Stimulated activated naive CD8-positive, alpha-beta T cell treated with anti-CD3 and anti-CD28 coated beads, Interleukin-15, Interleukin-2, amounts not matched to agents 100 ng/mL and 50 ng/mL, for 24 hours (primary cell): ENCODE measurements at regions not wholly inside any gene's neighbourhood (a gene's known extent, or its start where the extent isn't known, plus 50 kb on each side); places are given as distances from the start of the nearest gene placed in this dataset.
"Not testable (repeated sequence)": the region's sequence is repeated elsewhere in the genome, so short reads cannot be mapped to it uniquely, and the experiment has no call there.

Source experiments
- H3K27ac Mint-ChIP-seq: one replicate; pipeline ENCODE4 v1.8.0; 2021; ENCODE audit warnings: mild to moderate bottlenecking, mixed read lengths
- H3K27me3 Mint-ChIP-seq: one replicate; pipeline ENCODE4 v1.8.0; 2021; ENCODE audit warnings: mixed read lengths
- H3K36me3 Mint-ChIP-seq: one replicate; pipeline ENCODE4 v1.8.0; 2021; ENCODE audit warnings: low read depth, mixed read lengths
- H3K4me1 Mint-ChIP-seq: one replicate; pipeline ENCODE4 v1.8.0; 2021; ENCODE audit warnings: low read depth, mixed read lengths
- H3K4me3 Mint-ChIP-seq: one replicate; pipeline ENCODE4 v1.8.0; 2021; ENCODE audit warnings: mild to moderate bottlenecking, mixed read lengths
- H3K9me3 Mint-ChIP-seq: one replicate; pipeline ENCODE4 v1.8.0; 2021; ENCODE audit warnings: mixed read lengths

DNA sequence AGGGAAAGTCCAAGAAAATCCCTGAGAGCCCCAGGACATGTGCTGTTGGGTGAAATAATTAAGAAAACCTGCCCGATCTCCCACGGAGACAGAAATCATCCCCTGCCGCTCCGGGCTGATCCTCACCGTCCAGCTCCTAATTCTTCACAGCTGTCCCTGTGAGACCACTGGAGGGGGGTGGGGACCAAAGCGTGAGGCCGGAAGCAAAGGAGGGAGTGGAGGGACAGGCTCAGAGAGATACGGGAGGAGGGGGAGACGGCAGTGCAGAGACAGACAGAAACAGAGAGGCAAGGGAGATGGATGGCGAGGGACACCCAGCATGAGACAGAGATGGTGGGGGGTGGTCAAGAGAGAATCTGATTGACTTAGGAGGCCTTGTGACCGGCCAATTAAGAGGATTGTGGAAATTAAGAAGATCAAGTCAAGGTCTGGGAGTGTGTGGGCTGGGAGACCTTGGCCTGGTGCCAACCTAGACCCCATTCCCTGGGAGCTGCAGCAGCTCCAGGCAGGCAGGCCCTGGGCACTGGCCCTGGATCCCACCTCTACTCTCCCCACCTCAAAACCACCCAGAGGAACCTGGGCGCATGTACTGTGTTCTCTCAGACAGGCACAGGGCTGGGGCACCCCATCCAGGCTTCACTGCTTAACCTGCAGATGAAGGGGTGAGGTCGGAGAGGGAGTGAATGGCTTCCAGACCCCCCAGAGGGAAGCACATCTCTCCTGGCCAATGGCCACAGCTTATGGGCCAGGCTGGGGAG, 113.2 kb upstream of the ALDH1A3 start:
- Mint-ChIP-seq H3K9me3 (no peaks in the 10 kb centered on the region), H3K36me3 (no peaks in the 10 kb centered on the region), H3K27ac (no peak overlapping the region), H3K27me3 (peaks cover 7% of the 10 kb centered on the region), H3K4me3 (no peak overlapping the region), H3K4me1 (no peaks in the 10 kb centered on the region)

DNA sequence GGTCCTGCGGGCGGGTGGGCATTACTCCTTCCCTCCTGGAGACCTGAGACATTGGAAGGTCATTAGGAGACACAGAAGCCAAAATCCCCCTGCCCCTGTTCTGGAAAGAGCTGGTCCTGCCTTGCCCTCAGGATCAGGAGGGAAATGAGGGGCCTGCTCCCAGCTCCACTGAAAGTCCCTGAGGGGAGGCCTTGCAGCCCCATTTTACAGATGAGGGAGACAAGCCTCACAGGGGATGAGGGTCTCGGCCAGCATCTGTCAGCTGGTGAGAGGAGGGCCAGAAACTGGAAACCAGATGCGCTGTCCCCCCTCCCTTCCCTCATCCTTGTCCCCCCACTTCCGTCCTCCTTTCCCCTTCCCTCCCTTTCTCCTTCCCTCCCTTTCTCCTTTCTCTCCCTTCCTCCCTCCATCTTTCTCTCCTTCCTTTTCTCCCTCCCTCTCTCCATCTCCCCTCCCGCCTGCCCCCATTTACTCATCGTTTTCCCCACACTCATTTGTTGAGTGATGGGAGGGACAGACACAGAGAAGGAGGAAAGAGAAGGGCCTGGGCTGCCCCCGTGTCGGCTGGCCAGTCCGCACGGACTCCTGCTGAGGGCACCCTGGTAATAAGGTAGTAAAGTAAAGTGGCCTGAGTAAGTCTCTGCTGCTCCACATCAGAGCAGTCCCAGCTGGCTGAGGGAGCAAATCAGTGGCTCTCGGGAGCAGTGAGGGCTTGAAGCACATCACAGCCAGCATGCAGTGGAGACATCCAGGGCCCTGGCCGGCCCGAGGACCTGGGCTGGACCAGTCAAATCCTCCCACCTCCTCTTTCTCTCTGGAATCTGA, 112.4 kb upstream of the ALDH1A3 start:
- Mint-ChIP-seq H3K27me3 (peaks cover 4% of the 10 kb centered on the region), H3K9me3 (no peaks in the 10 kb centered on the region), H3K36me3 (no peaks in the 10 kb centered on the region), H3K4me3 (no peak overlapping the region), H3K27ac (no peak overlapping the region), H3K4me1 (no peaks in the 10 kb centered on the region)

DNA sequence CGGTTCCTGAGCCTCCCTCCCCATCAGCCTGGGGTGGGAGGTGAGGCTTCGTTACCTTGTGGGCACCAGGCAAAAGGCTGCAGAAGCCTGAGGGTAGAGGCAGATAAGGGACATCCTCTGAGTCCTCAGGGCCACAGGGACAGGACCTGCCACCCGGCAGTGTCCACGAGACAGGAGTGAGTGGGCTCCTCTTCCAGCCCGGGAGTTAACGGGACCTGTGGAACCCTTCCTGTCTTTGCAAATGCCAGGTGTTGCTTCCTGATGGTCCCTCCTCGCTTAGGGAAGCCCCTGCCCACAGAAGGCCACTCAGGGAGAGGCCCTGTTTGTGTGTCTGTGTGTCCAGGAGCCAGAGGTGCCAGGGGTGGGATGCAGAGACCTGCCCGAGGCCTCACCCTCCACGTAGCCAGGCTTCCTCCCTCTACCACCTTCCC, 111.1 kb upstream of the ALDH1A3 start:
- Mint-ChIP-seq H3K36me3 (no peaks in the 10 kb centered on the region), H3K4me1 (no peaks in the 10 kb centered on the region), H3K27me3 (peaks cover 4% of the 10 kb centered on the region), H3K4me3 (no peak overlapping the region), H3K27ac (no peak overlapping the region), H3K9me3 (no peaks in the 10 kb centered on the region)

DNA sequence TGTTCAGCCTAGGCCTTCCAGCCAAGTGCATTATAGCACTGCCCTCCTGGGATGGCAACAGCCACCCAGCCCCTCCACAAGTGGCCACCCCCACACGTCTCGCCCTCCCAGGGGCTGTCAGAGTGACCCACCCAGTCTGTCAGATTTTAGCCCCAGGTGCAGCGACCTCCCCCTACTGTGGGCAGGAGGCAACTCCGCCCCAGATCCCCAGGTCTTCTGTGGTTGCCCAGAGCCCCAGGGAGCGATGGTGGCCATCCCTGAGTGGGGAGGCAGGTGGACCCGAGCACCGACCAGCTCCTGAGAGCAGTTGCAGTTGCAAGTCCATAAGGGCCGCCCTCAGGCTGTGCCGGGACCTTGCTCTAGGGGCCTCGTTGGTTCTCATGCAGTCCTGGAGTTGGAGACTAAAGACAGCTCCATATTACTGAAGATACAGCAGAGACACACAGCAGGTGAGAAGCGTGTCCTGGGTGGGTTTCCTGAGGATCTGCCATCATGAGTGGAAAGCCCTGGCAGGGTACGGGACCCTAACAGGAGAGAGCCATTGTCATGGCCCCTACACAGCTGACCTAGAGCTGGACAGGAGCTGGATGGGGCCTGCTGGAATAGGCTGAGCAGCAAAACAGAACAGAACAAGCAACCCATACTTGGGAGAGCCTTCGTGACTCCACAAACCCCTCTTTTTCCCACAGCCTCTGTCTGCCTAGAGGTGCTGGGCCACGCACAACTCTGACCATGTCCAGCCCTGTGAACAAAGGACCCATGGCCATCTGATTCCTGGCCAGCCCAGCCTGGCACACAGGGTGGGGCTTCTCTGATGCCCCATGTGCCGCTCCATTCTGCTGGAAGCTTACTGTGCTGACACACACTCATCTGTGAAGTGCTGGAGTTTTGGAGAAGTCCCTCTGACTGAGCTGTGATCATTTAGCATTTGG, 110.3 kb upstream of the ALDH1A3 start:
- H3K27me3 Mint-ChIP-seq: peaks cover 4% of the 10 kb centered on the region
- no peak overlapping the region for H3K4me3 Mint-ChIP-seq
- no peaks in the 10 kb centered on the region for H3K4me1 Mint-ChIP-seq
- no peak overlapping the region for H3K27ac Mint-ChIP-seq
- no peaks in the 10 kb centered on the region for H3K36me3 Mint-ChIP-seq
- no peaks in the 10 kb centered on the region for H3K9me3 Mint-ChIP-seq

DNA sequence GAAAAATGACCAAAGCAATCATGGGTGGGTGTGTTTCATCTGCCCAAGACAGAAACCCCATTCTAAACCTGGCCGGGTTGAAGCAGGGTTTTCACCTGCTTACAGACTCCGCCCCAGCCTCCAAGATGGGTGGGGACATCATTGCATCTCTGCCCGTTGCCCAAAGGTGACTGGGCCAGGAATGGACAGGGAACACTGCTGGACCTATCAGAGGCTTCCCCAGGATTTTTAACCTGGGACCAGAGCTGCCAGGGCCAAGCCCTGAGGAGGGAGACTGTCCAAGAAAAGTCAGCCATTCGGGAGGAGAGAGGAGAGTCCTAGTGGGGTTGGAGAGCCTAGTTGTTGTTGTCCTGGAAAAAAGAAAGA, 109.7 kb upstream of the ALDH1A3 start:
- no peaks in the 10 kb centered on the region for H3K4me1 Mint-ChIP-seq
- H3K27me3 Mint-ChIP-seq: peaks cover 4% of the 10 kb centered on the region
- no peak overlapping the region for H3K4me3 Mint-ChIP-seq
- no peak overlapping the region for H3K27ac Mint-ChIP-seq
- no peaks in the 10 kb centered on the region for H3K9me3 Mint-ChIP-seq
- H3K36me3 Mint-ChIP-seq: no peaks in the 10 kb centered on the region

DNA sequence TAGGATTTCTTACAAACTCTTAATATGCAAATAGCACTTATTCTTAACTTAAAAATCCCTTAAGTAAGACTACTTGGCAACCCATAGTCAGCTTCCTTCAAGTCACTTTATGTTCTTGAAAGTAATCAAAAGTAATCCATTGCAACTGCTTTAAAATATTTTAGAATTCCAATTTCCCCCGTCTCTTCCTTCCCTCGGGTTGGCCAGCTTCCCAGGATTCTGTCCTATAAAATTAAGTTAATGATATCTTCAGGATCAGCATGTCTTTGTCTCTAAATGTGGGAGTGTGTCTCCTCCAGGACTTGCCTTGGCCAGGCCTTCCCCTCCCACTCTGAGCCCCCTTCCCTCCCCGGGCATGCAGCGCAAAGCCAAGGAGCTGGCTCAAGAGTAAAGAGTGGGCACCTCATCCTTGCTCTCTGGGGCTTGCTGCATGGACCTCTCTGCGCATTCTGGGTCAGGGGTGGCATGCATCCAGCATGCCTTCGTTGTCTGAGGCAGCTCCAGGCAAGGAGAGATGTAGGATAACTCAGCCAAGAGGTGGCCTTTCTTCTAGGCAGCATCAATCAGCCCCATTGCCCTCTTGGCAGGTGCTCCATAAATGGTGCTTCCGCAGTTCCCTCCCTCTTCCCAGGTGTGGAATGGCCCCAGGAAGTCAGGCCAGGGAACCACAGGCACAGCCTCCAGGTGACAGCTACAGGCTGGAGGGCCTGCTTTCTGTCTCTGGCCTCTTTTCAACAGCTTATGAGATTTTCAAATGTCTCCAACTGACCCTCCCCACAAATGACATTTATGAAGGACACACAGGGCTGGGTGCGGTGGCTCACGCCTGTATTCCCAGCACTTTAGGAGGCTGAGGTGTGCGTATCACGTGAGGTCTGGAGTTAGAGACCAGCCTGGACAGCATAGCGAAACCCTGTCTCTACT, 108.7 kb upstream of the ALDH1A3 start:
- Mint-ChIP-seq H3K27me3 (peaks cover 4% of the 10 kb centered on the region), H3K27ac (no peak overlapping the region), H3K4me1 (no peaks in the 10 kb centered on the region), H3K4me3 (no peak overlapping the region), H3K36me3 (no peaks in the 10 kb centered on the region), H3K9me3 (no peaks in the 10 kb centered on the region)

DNA sequence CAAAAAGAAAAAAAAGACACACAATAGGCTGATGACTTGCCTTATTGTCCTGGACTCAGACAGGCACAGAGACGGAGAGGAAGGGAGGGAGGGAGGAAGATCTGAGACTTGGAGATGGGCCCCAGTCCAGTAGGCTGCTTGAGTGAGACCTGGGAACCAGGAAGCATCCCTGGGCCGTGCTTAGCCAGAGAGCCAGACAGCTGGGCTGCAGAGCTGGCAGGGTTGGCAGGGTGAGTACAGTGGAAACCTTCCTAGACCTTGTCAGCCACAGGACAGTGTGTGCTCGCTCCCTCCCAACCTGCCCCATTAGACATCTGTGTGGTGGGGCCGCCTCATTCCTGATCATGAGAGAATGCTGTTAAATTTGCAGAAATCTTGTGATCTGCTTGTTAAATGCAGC, 107.9 kb upstream of the ALDH1A3 start:
- Mint-ChIP-seq H3K27me3 (no peaks in the 10 kb centered on the region), H3K36me3 (no peaks in the 10 kb centered on the region), H3K4me3 (no peak overlapping the region), H3K27ac (no peak overlapping the region), H3K9me3 (no peaks in the 10 kb centered on the region), H3K4me1 (no peaks in the 10 kb centered on the region)

DNA sequence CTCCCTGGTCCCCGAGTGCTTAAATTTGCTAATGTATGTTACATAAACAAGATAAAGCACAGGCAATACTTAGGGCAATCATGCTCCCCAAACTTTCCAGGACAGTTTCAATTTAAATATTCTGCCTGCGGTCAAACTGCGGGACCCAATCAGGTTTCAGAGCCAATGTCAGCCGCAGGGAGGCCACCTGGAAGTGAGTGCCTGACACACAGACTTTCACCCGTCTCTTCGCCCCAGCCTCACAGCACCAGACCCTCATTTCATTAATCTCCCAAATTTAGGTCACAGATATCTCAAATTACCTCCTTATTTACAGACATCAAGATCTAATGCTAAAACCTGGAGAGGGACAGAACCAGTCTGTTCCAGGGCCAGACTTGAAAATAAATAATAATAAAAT, 107.2 kb upstream of the ALDH1A3 start:
- H3K9me3 Mint-ChIP-seq: no peaks in the 10 kb centered on the region
- H3K4me1 Mint-ChIP-seq: no peaks in the 10 kb centered on the region
- H3K4me3 Mint-ChIP-seq: no peak overlapping the region
- H3K27ac Mint-ChIP-seq: no peak overlapping the region
- no peaks in the 10 kb centered on the region for H3K36me3 Mint-ChIP-seq
- H3K27me3 Mint-ChIP-seq: no peaks in the 10 kb centered on the region

- Mint-ChIP-seq H3K9me3 (no peaks in the 10 kb centered on the region), H3K27ac (no peak overlapping the region), H3K4me3 (no peak overlapping the region), H3K36me3 (no peaks in the 10 kb centered on the region), H3K4me1 (no peaks in the 10 kb centered on the region), H3K27me3 (peaks cover 1% of the 10 kb centered on the region)
Observed at GRCh38 chr15:100772892-100773520, 106.6 kb upstream of the ALDH1A3 start.

GRCh38 chr15:100774044-100774443, 105.6 kb upstream of the ALDH1A3 start:
- not testable (repeated sequence) for H3K4me3 Mint-ChIP-seq, H3K9me3 Mint-ChIP-seq, H3K4me1 Mint-ChIP-seq, H3K36me3 Mint-ChIP-seq, H3K27ac Mint-ChIP-seq, H3K27me3 Mint-ChIP-seq

DNA sequence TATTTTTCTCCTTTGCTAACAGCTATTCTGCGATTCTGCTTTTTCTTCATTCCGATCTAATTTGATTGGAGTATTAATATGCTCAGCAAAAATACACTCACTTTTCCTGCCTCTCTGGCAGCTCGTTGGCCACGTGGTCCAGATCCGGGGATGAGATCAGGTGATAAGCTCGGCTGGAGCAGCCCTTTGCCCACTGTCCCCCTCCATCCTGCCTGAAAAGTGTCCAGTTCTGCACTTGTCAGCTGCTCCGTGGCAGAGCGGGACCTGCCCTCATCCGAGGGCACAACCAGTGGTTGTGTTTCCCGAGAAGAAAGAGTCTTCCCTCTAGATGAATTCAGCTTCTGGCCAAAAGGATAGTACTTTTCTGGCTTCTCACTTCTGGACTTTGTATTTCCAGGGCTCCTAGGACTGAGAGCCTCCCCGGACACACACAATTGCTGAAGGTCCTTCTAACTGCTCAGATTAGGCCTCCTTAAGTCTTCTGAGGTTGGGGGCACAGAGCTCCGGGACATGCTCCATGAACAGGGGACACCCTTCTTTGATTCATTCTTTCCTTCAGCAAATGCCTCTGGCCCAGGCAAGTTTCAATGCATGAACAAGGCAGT, 103.9 kb upstream of the ALDH1A3 start:
- peaks cover 4% of the 10 kb centered on the region for H3K27me3 Mint-ChIP-seq
- no peak overlapping the region for H3K4me3 Mint-ChIP-seq
- H3K36me3 Mint-ChIP-seq: no peaks in the 10 kb centered on the region
- H3K27ac Mint-ChIP-seq: no peak overlapping the region
- H3K4me1 Mint-ChIP-seq: no peaks in the 10 kb centered on the region
- H3K9me3 Mint-ChIP-seq: no peaks in the 10 kb centered on the region

GRCh38 chr15:100777821-100778220, 101.8 kb upstream of the ALDH1A3 start:
- no peaks in the 10 kb centered on the region for H3K9me3 Mint-ChIP-seq
- peaks cover 4% of the 10 kb centered on the region for H3K27me3 Mint-ChIP-seq
- H3K27ac Mint-ChIP-seq: no peak overlapping the region
- H3K4me1 Mint-ChIP-seq: no peaks in the 10 kb centered on the region
- no peak overlapping the region for H3K4me3 Mint-ChIP-seq
- H3K36me3 Mint-ChIP-seq: no peaks in the 10 kb centered on the region

DNA sequence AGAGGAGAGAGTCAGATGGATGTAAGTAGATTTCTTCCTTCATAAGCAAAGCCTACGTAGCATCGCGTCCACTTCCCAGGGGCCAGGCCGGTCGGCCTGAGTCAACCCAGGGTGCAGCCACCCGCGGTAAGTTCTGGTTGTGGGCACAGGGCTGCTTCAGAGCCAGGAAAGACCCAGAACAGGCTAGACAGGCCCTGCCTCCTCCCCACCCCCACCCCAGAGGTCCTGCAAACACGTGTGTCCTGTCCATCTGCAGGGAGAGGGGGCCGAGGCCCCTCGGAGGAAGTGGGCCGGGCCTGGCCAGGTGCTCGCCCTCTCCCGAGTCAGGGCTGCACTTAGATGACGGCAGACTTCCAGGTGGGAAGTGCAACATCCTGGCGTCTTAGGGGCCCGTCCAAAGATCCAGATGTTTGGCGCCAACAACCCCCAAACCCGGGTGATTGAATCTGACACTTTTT, 100.8 kb upstream of the ALDH1A3 start:
- Mint-ChIP-seq H3K9me3 (no peaks in the 10 kb centered on the region), H3K4me3 (no peak overlapping the region), H3K36me3 (no peaks in the 10 kb centered on the region), H3K27ac (no peak overlapping the region), H3K27me3 (peaks cover 4% of the 10 kb centered on the region), H3K4me1 (no peaks in the 10 kb centered on the region)
